ENCODE measurements at regions not wholly inside any gene's neighbourhood (a gene's known extent, or its start where the extent isn't known, plus 50 kb on each side); places are given as distances from the start of the nearest gene placed in this dataset.

DNA sequence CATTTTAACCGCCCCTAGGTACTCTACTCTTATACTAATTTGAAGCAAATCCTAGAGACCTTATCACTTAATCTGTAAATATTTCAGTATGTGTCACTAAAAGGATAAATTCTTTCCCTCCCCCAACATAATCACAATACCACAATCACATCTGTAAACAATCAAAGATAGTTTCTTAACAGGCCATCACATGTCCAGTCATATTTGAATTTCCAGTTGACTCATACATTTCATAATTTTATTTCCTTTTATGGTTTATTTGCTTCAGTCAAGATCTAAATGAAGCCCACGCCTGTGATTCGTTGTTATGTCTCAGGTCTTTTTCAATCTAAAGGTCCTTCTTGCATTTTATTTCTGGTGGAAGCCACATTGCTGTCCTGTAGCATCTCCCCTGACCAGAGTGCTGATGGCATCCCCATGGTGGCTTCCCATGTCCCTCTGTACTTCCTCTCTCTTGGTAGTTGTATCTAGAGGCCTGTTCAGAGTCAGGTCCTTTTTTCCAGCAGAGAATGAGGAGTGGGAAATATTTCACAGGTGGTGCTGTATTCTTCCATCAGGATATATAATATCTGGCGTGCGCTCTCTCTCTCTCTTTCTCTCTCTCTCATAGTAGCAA lies 128.6 kb upstream of the SLC22A23 start:
- TF ChIP-seq, protein P1, sequence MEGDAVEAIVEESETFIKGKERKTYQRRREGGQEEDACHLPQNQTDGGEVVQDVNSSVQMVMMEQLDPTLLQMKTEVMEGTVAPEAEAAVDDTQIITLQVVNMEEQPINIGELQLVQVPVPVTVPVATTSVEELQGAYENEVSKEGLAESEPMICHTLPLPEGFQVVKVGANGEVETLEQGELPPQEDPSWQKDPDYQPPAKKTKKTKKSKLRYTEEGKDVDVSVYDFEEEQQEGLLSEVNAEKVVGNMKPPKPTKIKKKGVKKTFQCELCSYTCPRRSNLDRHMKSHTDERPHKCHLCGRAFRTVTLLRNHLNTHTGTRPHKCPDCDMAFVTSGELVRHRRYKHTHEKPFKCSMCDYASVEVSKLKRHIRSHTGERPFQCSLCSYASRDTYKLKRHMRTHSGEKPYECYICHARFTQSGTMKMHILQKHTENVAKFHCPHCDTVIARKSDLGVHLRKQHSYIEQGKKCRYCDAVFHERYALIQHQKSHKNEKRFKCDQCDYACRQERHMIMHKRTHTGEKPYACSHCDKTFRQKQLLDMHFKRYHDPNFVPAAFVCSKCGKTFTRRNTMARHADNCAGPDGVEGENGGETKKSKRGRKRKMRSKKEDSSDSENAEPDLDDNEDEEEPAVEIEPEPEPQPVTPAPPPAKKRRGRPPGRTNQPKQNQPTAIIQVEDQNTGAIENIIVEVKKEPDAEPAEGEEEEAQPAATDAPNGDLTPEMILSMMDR (IDR thresholded peaks at IDR 0.05) = no peak
- no peak for DNase-seq
- Mint-ChIP-seq H3K4me1 (ENCODE audit: low read depth) (no peaks in the 10 kb centered on the region), H3K27me3 (peaks cover 15% of the 10 kb centered on the region), H3K27ac (no peak overlapping the region), H3K4me3 (no peak overlapping the region), H3K9me3 (peaks cover 8% of the 10 kb centered on the region), H3K36me3 (ENCODE audit: low read depth) (peaks cover 2% of the 10 kb centered on the region)
- intact Hi-C loops (cut with micrococcal nuclease) = no loop called here
- POLR2A ChIA-PET = interaction anchor here (0.7 kb wide), 1 partner anchor 134 kb away, joined by 4 read pairs; no protein-coding TSS in a partner anchor
- CTCF ChIA-PET = no interaction called here
- no peak for ATAC-seq

DNA sequence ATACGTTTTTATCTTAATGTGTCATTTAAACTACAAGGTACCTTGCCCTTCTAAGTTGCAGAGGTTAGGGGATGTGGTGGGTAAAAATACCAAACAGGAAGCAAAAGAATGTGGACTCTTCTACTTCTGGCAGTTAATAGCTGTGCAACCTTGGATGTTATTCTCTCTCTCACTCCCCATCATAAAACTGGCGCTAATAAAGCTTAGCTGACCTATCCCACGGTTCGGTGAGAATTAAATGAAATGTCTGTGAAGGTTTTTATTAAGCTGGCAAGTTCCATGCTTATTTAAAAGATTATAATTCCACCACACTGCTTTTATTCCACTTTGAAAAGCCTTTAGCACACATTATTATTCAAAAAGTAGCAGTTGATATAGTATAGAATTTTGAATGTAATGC lies 127.8 kb upstream of the SLC22A23 start:
- Mint-ChIP-seq H3K4me1 (ENCODE audit: low read depth) (no peaks in the 10 kb centered on the region), H3K27me3 (peaks cover 15% of the 10 kb centered on the region), H3K36me3 (ENCODE audit: low read depth) (peaks cover 2% of the 10 kb centered on the region), H3K4me3 (no peak overlapping the region), H3K9me3 (peaks cover 8% of the 10 kb centered on the region), H3K27ac (no peak overlapping the region)
- ATAC-seq (no peak), DNase-seq (no peak)
- TF ChIP-seq, protein P1 (IDR thresholded peaks at IDR 0.05) = no peak
- ChIA-PET CTCF (interaction anchor here (1.4 kb wide), 1 partner anchor 10 kb away, joined by 3 read pairs; no protein-coding TSS in a partner anchor), POLR2A (no interaction called here)
- intact Hi-C loops (cut with micrococcal nuclease) = no loop called here

DNA sequence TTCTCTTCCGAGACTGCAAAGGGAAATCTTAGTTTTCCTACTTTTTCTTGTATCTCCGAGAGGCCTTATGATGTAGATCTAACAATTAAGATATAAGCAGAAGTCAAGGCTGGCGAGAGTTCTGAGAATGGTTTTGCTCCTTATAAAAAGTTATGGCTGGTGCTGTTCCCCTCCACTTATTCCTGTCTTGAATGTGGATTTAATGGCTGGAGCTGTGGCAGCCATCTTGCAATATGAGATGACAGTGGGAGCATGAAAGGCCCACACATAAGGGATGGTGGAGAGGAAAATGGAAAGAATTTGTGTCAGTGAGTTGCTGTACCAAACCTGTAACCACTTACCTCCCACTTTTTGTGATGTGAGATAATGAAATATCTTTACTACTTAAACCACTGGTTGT lies 124.6 kb upstream of the SLC22A23 start:
- ATAC-seq (no peak), DNase-seq (no peak)
- ChIA-PET CTCF (no interaction called here), POLR2A (no interaction called here)
- H3K27ac Mint-ChIP-seq = no peak overlapping the region
- intact Hi-C loops (cut with micrococcal nuclease) = no loop called here
- H3K36me3 Mint-ChIP-seq (ENCODE audit: low read depth) = no peaks in the 10 kb centered on the region
- H3K9me3 Mint-ChIP-seq = no peaks in the 10 kb centered on the region
- TF ChIP-seq, protein P1 (IDR thresholded peaks at IDR 0.05) = no peak
- no peak overlapping the region for H3K4me3 Mint-ChIP-seq
- peaks cover 8% of the 10 kb centered on the region for H3K27me3 Mint-ChIP-seq
- no peaks in the 10 kb centered on the region for H3K4me1 Mint-ChIP-seq (ENCODE audit: low read depth)

- TF ChIP-seq, protein P1 (IDR thresholded peaks at IDR 0.05) = no peak
- DNase-seq = no peak
- H3K9me3 Mint-ChIP-seq = no peaks in the 10 kb centered on the region
- H3K4me1 Mint-ChIP-seq (ENCODE audit: low read depth) = no peaks in the 10 kb centered on the region
- H3K27ac Mint-ChIP-seq = no peak overlapping the region
- peaks cover 8% of the 10 kb centered on the region for H3K27me3 Mint-ChIP-seq
- ChIA-PET POLR2A (no interaction called here), CTCF (no interaction called here)
- intact Hi-C loops (cut with micrococcal nuclease) = no loop called here
- no peaks in the 10 kb centered on the region for H3K36me3 Mint-ChIP-seq (ENCODE audit: low read depth)
- ATAC-seq = no peak
- no peak overlapping the region for H3K4me3 Mint-ChIP-seq
Measured at GRCh38 chr6:3579652-3580175, 122.9 kb upstream of the SLC22A23 start.

GRCh38 chr6:3578981-3579380 lies 122.1 kb upstream of the SLC22A23 start:
- POLR2A ChIA-PET = no interaction called here
- H3K4me1 Mint-ChIP-seq (ENCODE audit: low read depth) = no peaks in the 10 kb centered on the region
- no peak overlapping the region for H3K27ac Mint-ChIP-seq

More at GRCh38 chr6:3578981-3579380, 122.1 kb upstream of the SLC22A23 start:
- no peak overlapping the region for H3K4me3 Mint-ChIP-seq
- CTCF ChIA-PET = no interaction called here
- H3K27me3 Mint-ChIP-seq = peaks cover 9% of the 10 kb centered on the region
- H3K9me3 Mint-ChIP-seq = no peaks in the 10 kb centered on the region
- TF ChIP-seq, protein P1 (IDR thresholded peaks at IDR 0.05) = no peak
- H3K36me3 Mint-ChIP-seq (ENCODE audit: low read depth) = no peaks in the 10 kb centered on the region
- intact Hi-C loops (cut with micrococcal nuclease) = no loop called here
- ATAC-seq = no peak
- DNase-seq = no peak

All from activated CD8-positive, alpha-beta T cell treated with anti-CD3 and anti-CD28 coated beads for 36 hours (primary cell).